ENCODE measurements at regions not wholly inside any gene's neighbourhood (a gene's known extent, or its start where the extent isn't known, plus 50 kb on each side); places are given as distances from the start of the nearest gene placed in this dataset.

- TF ChIP-seq CTCF (conservative IDR thresholded peaks at IDR 0.05) (no peak), EZH2 (IDR thresholded peaks at IDR 0.05; ENCODE audit: low read depth) (no peak)
Measured at GRCh38 chr2:34909992-34910705, 1311.0 kb upstream of the FAM98A start.

All from PC-9 (cell line).